Peyer's patch (tissue), 4 donors: ENCODE measurements at regions not wholly inside any gene's neighbourhood (a gene's known extent, or its start where the extent isn't known, plus 50 kb on each side); places are given as distances from the start of the nearest gene placed in this dataset.

Source experiments
- DNase-seq, 3 donors: peaks; one replicate each; pipeline ENCODE4 v3.0.0-alpha.2; 2017 to 2019
- H3K27ac ChIP-seq, 4 donors: fragments of 200-600 bp; sonication (generic); one replicate each; pipeline ENCODE4 v1.5.1; 2016 to 2019
- H3K27me3 ChIP-seq, 2 donors: fragments of 200-600 bp; sonication (generic); one replicate each; pipeline ENCODE4 v1.5.1; 2019
- H3K36me3 ChIP-seq, 3 donors: fragments of 200-600 bp; sonication (generic); one replicate each; pipeline ENCODE4 v1.5.1; 2016 to 2019
- H3K4me1 ChIP-seq, 4 donors: fragments of 200-600 bp; sonication (generic); one replicate each; pipeline ENCODE4 v1.5.1; 2016 to 2019
- H3K4me3 ChIP-seq, 4 donors: fragments of 200-600 bp; sonication (generic); 1 replicate in 3 of 4; 2 replicates in 1 of 4; pipeline ENCODE4 v1.5.1; 2016 to 2019; ENCODE audit warnings: mild to moderate bottlenecking in 1 of 4
- H3K9me3 ChIP-seq, 4 donors: fragments of 200-600 bp; sonication (generic); one replicate each; pipeline ENCODE4 v1.5.1; 2016 to 2019; ENCODE audit warnings: mild to moderate bottlenecking in 1 of 4
- POLR2A ChIP-seq, 2 donors: fragments of 450-650 bp; IDR thresholded peaks; one replicate each; pipeline ENCODE4 v1.5.1; 2017; ENCODE audit warnings: antibody characterized with exemption in 2 of 2, mild to moderate bottlenecking in 2 of 2, moderate library complexity in 2 of 2
- TF ChIP-seq, protein P1 (sequence below), 6 experiments: fragments of 450-650 bp in 4 of 6; fragments of 200-600 bp in 2 of 6; sonication (generic) in 1 of 6; IDR thresholded peaks; one replicate each; pipeline ENCODE4 v1.5.1; 2017 to 2019; ENCODE audit warnings: antibody characterized with exemption in 6 of 6, mild to moderate bottlenecking in 3 of 6, moderate library complexity in 1 of 6

DNA sequence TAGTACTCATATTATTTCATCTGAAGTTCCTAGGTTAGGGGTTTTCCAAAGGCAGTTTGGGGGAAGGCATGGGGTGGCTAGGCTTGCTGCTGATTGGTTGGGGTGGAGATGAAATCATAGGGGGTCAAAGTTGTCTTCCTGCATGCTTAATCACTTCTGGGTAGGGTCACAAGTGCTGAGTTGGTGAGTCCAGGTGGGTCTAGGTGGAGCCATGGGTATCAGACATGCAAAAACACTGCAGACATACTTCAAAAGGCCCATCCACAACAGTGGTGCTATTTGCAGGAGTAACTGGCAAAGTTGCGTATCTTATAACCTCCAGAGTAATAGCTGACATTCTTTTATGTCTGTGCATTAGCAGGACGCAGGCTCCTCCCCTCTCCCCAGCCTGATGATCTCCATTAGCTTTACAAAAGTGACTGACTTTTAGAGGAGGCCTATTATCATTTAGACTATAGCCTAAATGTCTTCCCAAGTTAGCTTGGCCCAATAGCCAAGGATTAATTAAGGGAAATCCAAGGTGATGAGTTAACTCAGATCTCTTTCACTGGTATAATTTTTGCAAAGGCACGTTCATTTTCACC is 374.4 kb upstream of the PRMT6 start:
- Histone ChIP-seq H3K9me3 (no peaks in the 10 kb centered on the region), H3K4me1 (no peaks in the 10 kb centered on the region), H3K4me3 (no peak overlapping the region), H3K27me3 (no peaks in the 10 kb centered on the region), H3K27ac (no peak overlapping the region), H3K36me3 (no peaks in the 10 kb centered on the region)
- no peak for TF ChIP-seq POLR2A (IDR thresholded peaks at IDR 0.05)
- TF ChIP-seq, protein P1, sequence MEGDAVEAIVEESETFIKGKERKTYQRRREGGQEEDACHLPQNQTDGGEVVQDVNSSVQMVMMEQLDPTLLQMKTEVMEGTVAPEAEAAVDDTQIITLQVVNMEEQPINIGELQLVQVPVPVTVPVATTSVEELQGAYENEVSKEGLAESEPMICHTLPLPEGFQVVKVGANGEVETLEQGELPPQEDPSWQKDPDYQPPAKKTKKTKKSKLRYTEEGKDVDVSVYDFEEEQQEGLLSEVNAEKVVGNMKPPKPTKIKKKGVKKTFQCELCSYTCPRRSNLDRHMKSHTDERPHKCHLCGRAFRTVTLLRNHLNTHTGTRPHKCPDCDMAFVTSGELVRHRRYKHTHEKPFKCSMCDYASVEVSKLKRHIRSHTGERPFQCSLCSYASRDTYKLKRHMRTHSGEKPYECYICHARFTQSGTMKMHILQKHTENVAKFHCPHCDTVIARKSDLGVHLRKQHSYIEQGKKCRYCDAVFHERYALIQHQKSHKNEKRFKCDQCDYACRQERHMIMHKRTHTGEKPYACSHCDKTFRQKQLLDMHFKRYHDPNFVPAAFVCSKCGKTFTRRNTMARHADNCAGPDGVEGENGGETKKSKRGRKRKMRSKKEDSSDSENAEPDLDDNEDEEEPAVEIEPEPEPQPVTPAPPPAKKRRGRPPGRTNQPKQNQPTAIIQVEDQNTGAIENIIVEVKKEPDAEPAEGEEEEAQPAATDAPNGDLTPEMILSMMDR (IDR thresholded peaks at IDR 0.05) = no peak
- DNase-seq = no peak

DNA sequence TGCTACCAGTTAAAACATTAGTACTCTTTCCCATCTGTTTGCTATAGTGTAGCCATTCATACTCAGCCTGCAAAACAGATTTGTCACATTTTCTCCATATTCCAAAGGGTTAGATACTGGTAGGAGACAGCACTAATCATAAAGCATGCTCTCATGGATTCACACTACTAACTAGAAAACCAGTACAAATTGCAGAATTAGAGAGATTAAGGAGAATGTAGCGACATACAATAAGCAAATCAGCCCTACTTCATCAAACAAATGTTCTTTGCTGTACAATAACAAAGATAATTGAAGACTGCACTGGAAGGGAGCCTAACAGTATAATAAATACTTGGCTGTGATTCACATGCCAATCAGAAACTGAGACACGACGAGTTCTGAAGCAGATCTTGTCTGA is 368.0 kb upstream of the PRMT6 start:
- TF ChIP-seq, protein P1 (IDR thresholded peaks at IDR 0.05) = no peak
- TF ChIP-seq POLR2A (IDR thresholded peaks at IDR 0.05) = no peak

DNA sequence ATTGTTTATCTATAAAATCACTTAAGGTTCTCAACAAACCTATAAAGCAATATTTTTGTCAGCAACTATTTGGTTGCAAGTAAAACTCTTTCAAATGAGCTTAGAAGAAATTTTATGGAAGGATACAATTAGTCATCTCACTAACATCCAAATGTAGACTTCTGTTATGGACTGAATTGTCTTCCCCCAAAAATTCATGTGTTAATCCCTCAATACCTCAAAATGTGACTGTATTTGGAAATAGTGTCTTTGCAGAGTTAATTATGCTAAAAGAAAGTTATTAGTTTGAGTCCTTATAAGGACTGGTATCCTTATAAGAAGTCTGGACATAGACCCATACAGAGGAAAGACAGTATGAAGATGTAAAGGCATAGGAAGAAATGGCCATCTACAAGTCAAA is 357.8 kb upstream of the PRMT6 start:
- no peaks in the 10 kb centered on the region for H3K4me1 ChIP-seq
- TF ChIP-seq POLR2A (IDR thresholded peaks at IDR 0.05) = no peak
- TF ChIP-seq, protein P1 (IDR thresholded peaks at IDR 0.05) = no peak
- no peaks in the 10 kb centered on the region for H3K9me3 ChIP-seq
- DNase-seq = no peak
- no peaks in the 10 kb centered on the region for H3K27me3 ChIP-seq
- H3K4me3 ChIP-seq = no peak overlapping the region
- no peak overlapping the region for H3K27ac ChIP-seq
- no peaks in the 10 kb centered on the region for H3K36me3 ChIP-seq

More for the DNA sequence above, 368.0 kb upstream of the PRMT6 start:
- no peak for DNase-seq
- Histone ChIP-seq H3K27ac (no peak overlapping the region), H3K4me3 (no peak overlapping the region), H3K4me1 (no peaks in the 10 kb centered on the region), H3K27me3 (no peaks in the 10 kb centered on the region), H3K36me3 (no peaks in the 10 kb centered on the region), H3K9me3 (no peaks in the 10 kb centered on the region)

DNA sequence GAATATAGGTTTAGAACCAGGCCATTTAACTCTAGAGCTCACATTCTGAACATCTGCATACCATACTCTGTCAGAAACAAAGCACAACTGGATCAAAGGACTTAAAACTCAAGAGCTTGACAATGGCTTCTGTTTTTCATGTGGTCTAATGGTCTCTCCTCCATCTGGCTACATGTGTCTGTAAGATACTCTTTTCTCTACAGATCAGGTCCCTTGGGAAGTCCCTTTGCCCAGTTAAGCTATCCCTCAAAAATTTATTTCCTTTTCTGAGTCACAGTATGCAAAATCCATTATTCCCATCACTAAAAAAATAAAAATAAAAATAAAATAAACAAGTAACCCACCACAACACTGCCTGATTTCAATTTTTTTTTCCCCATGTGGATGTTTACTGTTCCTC is 357.0 kb upstream of the PRMT6 start:
- Histone ChIP-seq H3K36me3 (no peaks in the 10 kb centered on the region), H3K4me3 (no peak overlapping the region), H3K27ac (no peak overlapping the region), H3K27me3 (no peaks in the 10 kb centered on the region), H3K4me1 (no peaks in the 10 kb centered on the region), H3K9me3 (no peaks in the 10 kb centered on the region)
- TF ChIP-seq, protein P1 (IDR thresholded peaks at IDR 0.05) = no peak
- TF ChIP-seq POLR2A (IDR thresholded peaks at IDR 0.05) = no peak
- no peak for DNase-seq

DNA sequence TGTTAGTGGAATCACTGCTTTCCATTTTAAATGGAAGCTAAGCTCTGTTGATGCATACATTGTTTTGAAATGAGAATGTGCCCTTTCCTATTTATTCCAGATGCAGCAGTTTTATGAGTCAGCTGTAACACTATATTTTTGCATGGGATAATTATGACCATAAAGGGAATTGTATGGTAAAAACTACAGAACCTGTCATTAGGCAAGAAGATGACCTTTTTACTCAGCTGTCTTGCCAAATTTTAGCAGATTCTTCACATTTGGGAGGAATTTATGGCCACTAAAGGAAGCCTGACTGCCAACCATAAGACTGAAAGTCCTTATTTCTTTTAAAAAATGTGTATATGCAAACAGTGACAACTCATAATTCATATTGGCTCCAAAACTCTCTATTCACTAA is 356.3 kb upstream of the PRMT6 start:
- Histone ChIP-seq H3K9me3 (no peaks in the 10 kb centered on the region), H3K4me3 (no peak overlapping the region), H3K27me3 (no peaks in the 10 kb centered on the region), H3K4me1 (no peaks in the 10 kb centered on the region), H3K36me3 (no peaks in the 10 kb centered on the region), H3K27ac (no peak overlapping the region)
- TF ChIP-seq, protein P1 (IDR thresholded peaks at IDR 0.05) = no peak
- no peak for TF ChIP-seq POLR2A (IDR thresholded peaks at IDR 0.05)
- DNase-seq = no peak

DNA sequence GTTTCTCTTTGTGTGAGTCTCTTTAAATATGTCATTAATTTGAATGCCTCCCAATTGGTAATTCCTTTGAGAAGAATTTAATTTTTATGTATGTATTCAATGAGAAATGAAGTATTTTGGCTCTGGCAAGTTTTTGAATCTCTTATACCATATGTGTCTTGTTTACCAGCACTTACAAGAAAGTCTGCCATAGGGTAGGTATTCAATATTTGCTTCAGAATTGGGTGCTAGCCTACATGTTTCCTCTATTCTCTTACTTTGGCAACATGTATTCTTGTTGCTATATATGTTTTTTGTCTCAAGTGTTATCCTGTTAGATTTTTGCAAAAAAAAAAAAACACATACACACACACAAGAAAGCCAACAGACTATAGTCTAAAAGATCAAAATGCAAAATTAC is 350.5 kb upstream of the PRMT6 start:
- no peak for DNase-seq
- Histone ChIP-seq H3K27me3 (no peaks in the 10 kb centered on the region), H3K36me3 (no peaks in the 10 kb centered on the region), H3K27ac (no peak overlapping the region), H3K9me3 (no peaks in the 10 kb centered on the region), H3K4me1 (no peaks in the 10 kb centered on the region), H3K4me3 (no peak overlapping the region)
- TF ChIP-seq POLR2A (IDR thresholded peaks at IDR 0.05) = no peak
- TF ChIP-seq, protein P1 (IDR thresholded peaks at IDR 0.05) = no peak
